H9 (cell line): ENCODE measurements at regions not wholly inside any gene's neighbourhood (a gene's known extent, or its start where the extent isn't known, plus 50 kb on each side); places are given as distances from the start of the nearest gene placed in this dataset.

Experiments used
- DNase-seq: peaks from one replicate; pipeline ENCODE4 v3.0.0-alpha.2; 2017
- H2AFZ ChIP-seq: one replicate; pipeline ENCODE4 v1.6.1; 2013; ENCODE audit warnings: mild to moderate bottlenecking, low read length, control low read depth, moderate library complexity
- H2AK5ac ChIP-seq: 2 replicates; pipeline ENCODE4 v1.6.1; 2013; ENCODE audit warnings: low read length, control low read depth, mixed read lengths; ENCODE audit not compliant: insufficient read length
- H2BK120ac ChIP-seq: one replicate; pipeline ENCODE4 v1.6.1; 2013; ENCODE audit warnings: low read depth, mild to moderate bottlenecking, low read length, control low read depth, inconsistent platforms; ENCODE audit not compliant: poor library complexity, severe bottlenecking
- H2BK12ac ChIP-seq: 2 replicates; pipeline ENCODE4 v1.6.1; 2013; ENCODE audit warnings: low read length, control low read depth, mixed read lengths, low read depth; ENCODE audit not compliant: insufficient read length
- H2BK15ac ChIP-seq: 2 replicates; pipeline ENCODE4 v1.6.1; 2013; ENCODE audit warnings: low read depth, low read length, control low read depth
- H2BK20ac ChIP-seq: one replicate; pipeline ENCODE4 v1.6.1; 2013; ENCODE audit warnings: low read depth, mild to moderate bottlenecking, low read length, control low read depth, inconsistent platforms; ENCODE audit not compliant: poor library complexity, severe bottlenecking
- H2BK5ac ChIP-seq: 2 replicates; pipeline ENCODE4 v1.6.1; 2013; ENCODE audit warnings: low read length, control low read depth, mixed read lengths; ENCODE audit not compliant: insufficient read length
- H3K14ac ChIP-seq: 2 replicates; pipeline ENCODE4 v1.6.1; 2013; ENCODE audit warnings: low read length, control low read depth; ENCODE audit not compliant: insufficient read depth
- H3K18ac ChIP-seq: 2 replicates; pipeline ENCODE4 v1.6.1; 2013; ENCODE audit warnings: low read depth, mild to moderate bottlenecking, mixed read lengths, low read length, control low read depth; ENCODE audit not compliant: insufficient read length
- H3K23ac ChIP-seq: 2 replicates; pipeline ENCODE4 v1.6.1; 2013; ENCODE audit warnings: low read length, control low read depth, mixed read lengths, low read depth; ENCODE audit not compliant: insufficient read length
- H3K23me2 ChIP-seq: 2 replicates; pipeline ENCODE4 v1.6.1; 2013; ENCODE audit warnings: low read depth, mild to moderate bottlenecking, mixed read lengths, low read length, control low read depth; ENCODE audit not compliant: insufficient read length, poor library complexity, severe bottlenecking
- H3K27ac ChIP-seq: 2 replicates; pipeline ENCODE4 v1.5.1; 2013; ENCODE audit warnings: low read length, control low read depth, mixed read lengths, low read depth; ENCODE audit not compliant: insufficient read length
- H3K27me3 ChIP-seq: 2 replicates; pipeline ENCODE4 v1.6.1; 2013; ENCODE audit warnings: low read length, control low read depth, inconsistent platforms; ENCODE audit not compliant: insufficient read depth
- H3K4ac ChIP-seq: 2 replicates; pipeline ENCODE4 v1.6.1; 2013; ENCODE audit warnings: low read depth, mild to moderate bottlenecking, control low read depth, inconsistent platforms, low read length, moderate library complexity
- H3K4me1 ChIP-seq: 2 replicates; pipeline ENCODE4 v1.6.1; 2013; ENCODE audit warnings: low read length, control low read depth, inconsistent platforms; ENCODE audit not compliant: insufficient read depth
- H3K4me2 ChIP-seq: 2 replicates; pipeline ENCODE4 v1.6.1; 2013; ENCODE audit warnings: low read length, control low read depth, mixed read lengths; ENCODE audit not compliant: insufficient read length, insufficient read depth
- H3K56ac ChIP-seq: 2 replicates; pipeline ENCODE4 v1.6.1; 2013; ENCODE audit warnings: low read depth, mild to moderate bottlenecking, mixed read lengths, low read length, control low read depth; ENCODE audit not compliant: insufficient read length
- H3K79me1 ChIP-seq: 2 replicates; pipeline ENCODE4 v1.6.1; 2013; ENCODE audit warnings: low read depth, mild to moderate bottlenecking, moderate library complexity, low read length, control low read depth, inconsistent platforms; ENCODE audit not compliant: insufficient read depth, poor library complexity, severe bottlenecking
- H3K79me2 ChIP-seq: 2 replicates; pipeline ENCODE4 v1.6.1; 2013; ENCODE audit warnings: low read length, control low read depth, inconsistent platforms; ENCODE audit not compliant: insufficient read depth
- H3K9ac ChIP-seq: 2 replicates; pipeline ENCODE4 v1.6.1; 2013; ENCODE audit warnings: low read length, control low read depth, mixed read lengths; ENCODE audit not compliant: insufficient read length; ENCODE audit errors: extremely low read depth
- H3K9me3 ChIP-seq: one replicate; pipeline ENCODE4 v1.6.1; 2013; ENCODE audit warnings: low read depth, low read length, inconsistent platforms; ENCODE audit not compliant: control insufficient read depth
- H3T11ph ChIP-seq: one replicate; pipeline ENCODE4 v1.6.1; 2013; ENCODE audit warnings: mild to moderate bottlenecking, low read length, control low read depth, inconsistent platforms
- H4K20me1 ChIP-seq: one replicate; pipeline ENCODE4 v1.6.1; 2013; ENCODE audit not compliant: control insufficient read depth, insufficient read length, insufficient read depth
- H4K5ac ChIP-seq: 2 replicates; pipeline ENCODE4 v1.6.1; 2013; ENCODE audit warnings: low read depth, mild to moderate bottlenecking, mixed read lengths, low read length, control low read depth; ENCODE audit not compliant: insufficient read length
- H4K8ac ChIP-seq: replicated peaks from 2 replicates; pipeline ENCODE4 v1.6.1; 2013; ENCODE audit warnings: low read length, control low read depth, mixed read lengths, low read depth; ENCODE audit not compliant: insufficient read length
- H4K91ac ChIP-seq: 2 replicates; pipeline ENCODE4 v1.6.1; 2013; ENCODE audit warnings: low read depth, mild to moderate bottlenecking, moderate library complexity, mixed read lengths, low read length, control low read depth; ENCODE audit not compliant: insufficient read length
- H3K27ac Mint-ChIP-seq, 3 experiments: 2 replicates in 2 of 3; 3 replicates in 1 of 3; pipeline ENCODE4 v1.8.0; 2020 to 2021; ENCODE audit warnings: mixed read lengths in 3 of 3, mild to moderate bottlenecking in 1 of 3, moderate library complexity in 1 of 3
- H3K27me3 Mint-ChIP-seq: 2 replicates; pipeline ENCODE4 v1.8.0; 2021; ENCODE audit warnings: low read depth, mild to moderate bottlenecking, moderate library complexity, mixed read lengths
- H3K36me3 Mint-ChIP-seq, 3 experiments: 2 replicates in 2 of 3; 3 replicates in 1 of 3; pipeline ENCODE4 v1.8.0; 2020 to 2021; ENCODE audit warnings: low read depth in 3 of 3, mixed read lengths in 3 of 3; ENCODE audit not compliant: insufficient read depth in 1 of 3
- H3K4me1 Mint-ChIP-seq, 2 experiments: 2 replicates each; pipeline ENCODE4 v1.8.0; 2020; ENCODE audit warnings: mixed read lengths in 2 of 2
- H3K4me3 Mint-ChIP-seq, 2 experiments: 2 replicates in 1 of 2; 3 replicates in 1 of 2; pipeline ENCODE4 v1.8.0; 2020 to 2021; ENCODE audit warnings: mild to moderate bottlenecking in 2 of 2, mixed read lengths in 2 of 2, moderate library complexity in 1 of 2
- H3K9me3 Mint-ChIP-seq, 2 experiments: 2 replicates in 1 of 2; 3 replicates in 1 of 2; pipeline ENCODE4 v1.8.0; 2020; ENCODE audit warnings: mild to moderate bottlenecking in 2 of 2, mixed read lengths in 2 of 2, moderate library complexity in 1 of 2
- CTCF ChIP-seq: fragments of 200-600 bp; sonication (generic); conservative IDR thresholded peaks from 3 replicates; pipeline ENCODE4 v1.8.0; 2021; ENCODE audit warnings: antibody characterized with exemption, mild to moderate bottlenecking
- WGBS: extraction: QIAGEN DNeasy Blood & Tissue Kit; methylation state at CpG from one replicate; pipeline ENCODE4 v1.1.7; 2013; ENCODE audit warnings: missing lambda C conversion rate, low lambda C conversion rate, mixed read lengths; ENCODE audit not compliant: insufficient read length; ENCODE audit errors: extremely low coverage; 5-methylcytosine and 5-hydroxymethylcytosine counted together

GRCh38 chr22:48425091-48425506, 1402.6 kb downstream of the BRD1 start:
- H3K27ac Mint-ChIP-seq = no peak overlapping the region; a peak in 2 of 7 replicates
- H3K27me3 Mint-ChIP-seq = peaks cover 8% of the 10 kb centered on the region
- no peaks in the 10 kb centered on the region for H3K27me3 ChIP-seq
- H3K4me1 Mint-ChIP-seq = peaks cover 14 to 15% of the 10 kb centered on the region in 2 experiments
- no peaks in the 10 kb centered on the region; a peak in 1 of 5 replicates for H3K9me3 Mint-ChIP-seq
- no peak overlapping the region for H4K91ac ChIP-seq
- H3T11ph ChIP-seq = no peak overlapping the region
- H3K9me3 ChIP-seq = no peaks in the 10 kb centered on the region
- no peak overlapping the region for H4K8ac ChIP-seq
- no peak overlapping the region for H3K56ac ChIP-seq
- H3K18ac ChIP-seq = no peak overlapping the region
- no peak overlapping the region for H2AFZ ChIP-seq
- H2AK5ac ChIP-seq = no peak overlapping the region
- DNase-seq = no peak
- no peak overlapping the region for H3K4me2 ChIP-seq
- H3K4ac ChIP-seq = no peak overlapping the region; the same call in 1 of the 2 replicates
- H2BK20ac ChIP-seq = no peak overlapping the region
- no peak overlapping the region for H3K4me3 Mint-ChIP-seq
- no peak overlapping the region for H2BK12ac ChIP-seq
- peaks cover 2% of the 10 kb centered on the region; the same call in 1 of the 2 replicates for H3K4me1 ChIP-seq
- H3K36me3 Mint-ChIP-seq = no peaks in the 10 kb centered on the region; a peak in 1 of 7 replicates
- no peak overlapping the region for H3K9ac ChIP-seq
- no peak for TF ChIP-seq CTCF
- no peaks in the 10 kb centered on the region for H3K79me1 ChIP-seq
- no peaks in the 10 kb centered on the region for H4K20me1 ChIP-seq
- H2BK15ac ChIP-seq = no peak overlapping the region
- H3K14ac ChIP-seq = no peak overlapping the region
- H2BK120ac ChIP-seq = no peak overlapping the region
- WGBS = no CpG with 5 or more reads among the region's 15 CpGs
- no peak overlapping the region for H3K23ac ChIP-seq
- H3K79me2 ChIP-seq = no peaks in the 10 kb centered on the region
- H2BK5ac ChIP-seq = no peak overlapping the region
- H3K27ac ChIP-seq = no peak overlapping the region
- no peaks in the 10 kb centered on the region for H3K23me2 ChIP-seq
- H4K5ac ChIP-seq = no peak overlapping the region
